ENCODE measurements at regions not wholly inside any gene's neighbourhood (a gene's known extent, or its start where the extent isn't known, plus 50 kb on each side); places are given as distances from the start of the nearest gene placed in this dataset.

DNA sequence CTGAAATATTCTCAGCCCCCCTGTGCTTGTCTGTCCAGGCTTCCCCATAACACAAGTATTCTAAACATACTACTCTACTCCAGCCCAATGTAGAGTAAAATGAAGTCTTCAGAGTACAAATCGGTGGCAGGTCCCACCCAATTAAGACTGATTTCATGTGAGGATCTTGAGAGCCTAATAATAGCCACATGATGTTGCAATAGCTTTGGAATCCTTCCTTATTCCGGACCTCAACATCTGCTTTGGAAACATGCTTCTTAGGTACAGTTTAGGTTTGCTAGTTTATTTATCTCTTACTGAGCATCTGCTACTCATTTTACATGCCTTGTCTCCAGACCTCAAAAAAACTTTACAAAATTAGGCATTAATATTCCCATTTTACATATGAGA lies 207.3 kb upstream of the RAB6C start:
- TF ChIP-seq CCDC6 (CRISPR knock-in tag; IDR thresholded peaks at IDR 0.05) (no peak), CEBPB (IDR thresholded peaks at IDR 0.05; ENCODE audit: borderline replicate concordance, low read depth, low read length) (peak; percentile 55)
- Histone ChIP-seq H3K36me3 (replicated peaks in 1 of 2; ENCODE audit: control insufficient read depth in 1 of 2, insufficient read depth in 2 of 2, low read length in 2 of 2) (no peaks in the 10 kb centered on the region), H3K4me2 (ENCODE audit: low read depth, low read length) (no peak overlapping the region), H3K9ac (ENCODE audit: insufficient read depth, low read depth, low read length) (no peak overlapping the region), H4K20me1 (ENCODE audit: insufficient read depth, low read length) (no peaks in the 10 kb centered on the region), H3K79me2 (ENCODE audit: insufficient read depth, low read length) (no peaks in the 10 kb centered on the region), H3K4me3 (replicated peaks in 1 of 3; ENCODE audit: insufficient read depth in 1 of 3, low read depth in 2 of 3, low read length in 3 of 3) (no peak overlapping the region), H3K27me3 (ENCODE audit: control insufficient read depth in 1 of 2, insufficient read depth in 2 of 2, low read length in 2 of 2) (peaks cover 8 to 35% of the 10 kb centered on the region in 2 experiments; a peak in 4 of 5 replicates), H2AFZ (ENCODE audit: low read length) (no peak overlapping the region), H3K27ac (ENCODE audit: extremely low read length, insufficient read depth, low read length) (no peak overlapping the region), H3K4me1 (ENCODE audit: insufficient read depth, low read length) (0 out of 2 replicates have a peak, but pooled peaks cover 8% of the 10 kb centered on the region), H3K9me3 (ENCODE audit: low read length) (no peaks in the 10 kb centered on the region)
- ChIA-PET POLR2A (no interaction called here), CTCF (ENCODE audit: low intra/inter-chr PET ratio, low total read pairs) (no interaction called here)
- 0% methylated on average over 2 of the region's 2 CpGs for WGBS (ENCODE audit: low lambda C conversion rate)
- in situ Hi-C loops (cut with HindIII; ENCODE audit: extremely low pct_ligation_motif_present, low pct_unique_long_range_greater_than_20kb), result no loop called here
- ATAC-seq (no peak), FAIRE-seq (no peak), DNase-seq (ENCODE audit: low spot score) (no peak)
- BruUV-seq (replicated peaks), result no TSS peak
- intact Hi-C loops (cut with micrococcal nuclease; ENCODE audit: unreplicated experiment), result no loop called here

GRCh38 chr2:129775952-129776653 lies 203.4 kb upstream of the RAB6C start:
- Histone ChIP-seq H3K4me1 (ENCODE audit: insufficient read depth, low read length) (0 out of 2 replicates have a peak, but pooled peaks cover 9% of the 10 kb centered on the region), H3K9me3 (ENCODE audit: low read length) (no peaks in the 10 kb centered on the region), H3K27me3 (ENCODE audit: control insufficient read depth in 1 of 2, insufficient read depth in 2 of 2, low read length in 2 of 2) (peaks cover 10 to 43% of the 10 kb centered on the region in 2 experiments; a peak in 4 of 5 replicates), H3K9ac (ENCODE audit: insufficient read depth, low read depth, low read length) (no peak overlapping the region), H3K79me2 (ENCODE audit: insufficient read depth, low read length) (no peaks in the 10 kb centered on the region), H4K20me1 (ENCODE audit: insufficient read depth, low read length) (no peaks in the 10 kb centered on the region), H3K27ac (ENCODE audit: extremely low read length, insufficient read depth, low read length) (no peak overlapping the region), H2AFZ (ENCODE audit: low read length) (no peak overlapping the region), H3K4me3 (replicated peaks in 1 of 3; ENCODE audit: insufficient read depth in 1 of 3, low read depth in 2 of 3, low read length in 3 of 3) (no peak overlapping the region), H3K36me3 (replicated peaks in 1 of 2; ENCODE audit: control insufficient read depth in 1 of 2, insufficient read depth in 2 of 2, low read length in 2 of 2) (no peaks in the 10 kb centered on the region), H3K4me2 (ENCODE audit: low read depth, low read length) (no peak overlapping the region)
- intact Hi-C loops (cut with micrococcal nuclease; ENCODE audit: unreplicated experiment), result no loop called here
- in situ Hi-C loops (cut with HindIII; ENCODE audit: extremely low pct_ligation_motif_present, low pct_unique_long_range_greater_than_20kb), result no loop called here
- FAIRE-seq (no peak), DNase-seq (ENCODE audit: low spot score) (no peak), ATAC-seq (no peak)
- BruUV-seq (replicated peaks), result no TSS peak
- POLR2A ChIA-PET, result no interaction called here
- TF ChIP-seq MAFK (conservative IDR thresholded peaks at IDR 0.05 in 1 of 2, IDR thresholded peaks at IDR 0.05 in 1 of 2; ENCODE audit: low read length in 2 of 2) (peak; percentile 93 to 97), MAFF (IDR thresholded peaks at IDR 0.05; ENCODE audit: low read depth, low read length) (peak; percentile 92), ZNF235 (CRISPR knock-in tag; IDR thresholded peaks at IDR 0.05; ENCODE audit: borderline replicate concordance) (no peak)
- 30% methylated on average over 3 of the region's 3 CpGs for WGBS (ENCODE audit: low lambda C conversion rate)
- CTCF ChIA-PET (ENCODE audit: low intra/inter-chr PET ratio, low total read pairs), result no interaction called here
